H9 (cell line): ENCODE measurements at regions not wholly inside any gene's neighbourhood (a gene's known extent, or its start where the extent isn't known, plus 50 kb on each side); places are given as distances from the start of the nearest gene placed in this dataset.

Source experiments
- DNase-seq: peaks from one replicate; pipeline ENCODE4 v3.0.0-alpha.2; 2017
- H2AFZ ChIP-seq: one replicate; pipeline ENCODE4 v1.6.1; 2013; ENCODE audit warnings: mild to moderate bottlenecking, low read length, control low read depth, moderate library complexity
- H2AK5ac ChIP-seq: 2 replicates; pipeline ENCODE4 v1.6.1; 2013; ENCODE audit warnings: low read length, control low read depth, mixed read lengths; ENCODE audit not compliant: insufficient read length
- H2BK120ac ChIP-seq: one replicate; pipeline ENCODE4 v1.6.1; 2013; ENCODE audit warnings: low read depth, mild to moderate bottlenecking, low read length, control low read depth, inconsistent platforms; ENCODE audit not compliant: poor library complexity, severe bottlenecking
- H2BK12ac ChIP-seq: 2 replicates; pipeline ENCODE4 v1.6.1; 2013; ENCODE audit warnings: low read length, control low read depth, mixed read lengths, low read depth; ENCODE audit not compliant: insufficient read length
- H2BK15ac ChIP-seq: 2 replicates; pipeline ENCODE4 v1.6.1; 2013; ENCODE audit warnings: low read depth, low read length, control low read depth
- H2BK20ac ChIP-seq: one replicate; pipeline ENCODE4 v1.6.1; 2013; ENCODE audit warnings: low read depth, mild to moderate bottlenecking, low read length, control low read depth, inconsistent platforms; ENCODE audit not compliant: poor library complexity, severe bottlenecking
- H2BK5ac ChIP-seq: 2 replicates; pipeline ENCODE4 v1.6.1; 2013; ENCODE audit warnings: low read length, control low read depth, mixed read lengths; ENCODE audit not compliant: insufficient read length
- H3K14ac ChIP-seq: 2 replicates; pipeline ENCODE4 v1.6.1; 2013; ENCODE audit warnings: low read length, control low read depth; ENCODE audit not compliant: insufficient read depth
- H3K18ac ChIP-seq: 2 replicates; pipeline ENCODE4 v1.6.1; 2013; ENCODE audit warnings: low read depth, mild to moderate bottlenecking, mixed read lengths, low read length, control low read depth; ENCODE audit not compliant: insufficient read length
- H3K23ac ChIP-seq: 2 replicates; pipeline ENCODE4 v1.6.1; 2013; ENCODE audit warnings: low read length, control low read depth, mixed read lengths, low read depth; ENCODE audit not compliant: insufficient read length
- H3K23me2 ChIP-seq: 2 replicates; pipeline ENCODE4 v1.6.1; 2013; ENCODE audit warnings: low read depth, mild to moderate bottlenecking, mixed read lengths, low read length, control low read depth; ENCODE audit not compliant: insufficient read length, poor library complexity, severe bottlenecking
- H3K27ac ChIP-seq: 2 replicates; pipeline ENCODE4 v1.5.1; 2013; ENCODE audit warnings: low read length, control low read depth, mixed read lengths, low read depth; ENCODE audit not compliant: insufficient read length
- H3K27me3 ChIP-seq: 2 replicates; pipeline ENCODE4 v1.6.1; 2013; ENCODE audit warnings: low read length, control low read depth, inconsistent platforms; ENCODE audit not compliant: insufficient read depth
- H3K4ac ChIP-seq: 2 replicates; pipeline ENCODE4 v1.6.1; 2013; ENCODE audit warnings: low read depth, mild to moderate bottlenecking, control low read depth, inconsistent platforms, low read length, moderate library complexity
- H3K4me1 ChIP-seq: 2 replicates; pipeline ENCODE4 v1.6.1; 2013; ENCODE audit warnings: low read length, control low read depth, inconsistent platforms; ENCODE audit not compliant: insufficient read depth
- H3K4me2 ChIP-seq: 2 replicates; pipeline ENCODE4 v1.6.1; 2013; ENCODE audit warnings: low read length, control low read depth, mixed read lengths; ENCODE audit not compliant: insufficient read length, insufficient read depth
- H3K56ac ChIP-seq: 2 replicates; pipeline ENCODE4 v1.6.1; 2013; ENCODE audit warnings: low read depth, mild to moderate bottlenecking, mixed read lengths, low read length, control low read depth; ENCODE audit not compliant: insufficient read length
- H3K79me1 ChIP-seq: 2 replicates; pipeline ENCODE4 v1.6.1; 2013; ENCODE audit warnings: low read depth, mild to moderate bottlenecking, moderate library complexity, low read length, control low read depth, inconsistent platforms; ENCODE audit not compliant: insufficient read depth, poor library complexity, severe bottlenecking
- H3K79me2 ChIP-seq: 2 replicates; pipeline ENCODE4 v1.6.1; 2013; ENCODE audit warnings: low read length, control low read depth, inconsistent platforms; ENCODE audit not compliant: insufficient read depth
- H3K9ac ChIP-seq: 2 replicates; pipeline ENCODE4 v1.6.1; 2013; ENCODE audit warnings: low read length, control low read depth, mixed read lengths; ENCODE audit not compliant: insufficient read length; ENCODE audit errors: extremely low read depth
- H3K9me3 ChIP-seq: one replicate; pipeline ENCODE4 v1.6.1; 2013; ENCODE audit warnings: low read depth, low read length, inconsistent platforms; ENCODE audit not compliant: control insufficient read depth
- H3T11ph ChIP-seq: one replicate; pipeline ENCODE4 v1.6.1; 2013; ENCODE audit warnings: mild to moderate bottlenecking, low read length, control low read depth, inconsistent platforms
- H4K20me1 ChIP-seq: one replicate; pipeline ENCODE4 v1.6.1; 2013; ENCODE audit not compliant: control insufficient read depth, insufficient read length, insufficient read depth
- H4K5ac ChIP-seq: 2 replicates; pipeline ENCODE4 v1.6.1; 2013; ENCODE audit warnings: low read depth, mild to moderate bottlenecking, mixed read lengths, low read length, control low read depth; ENCODE audit not compliant: insufficient read length
- H4K8ac ChIP-seq: replicated peaks from 2 replicates; pipeline ENCODE4 v1.6.1; 2013; ENCODE audit warnings: low read length, control low read depth, mixed read lengths, low read depth; ENCODE audit not compliant: insufficient read length
- H4K91ac ChIP-seq: 2 replicates; pipeline ENCODE4 v1.6.1; 2013; ENCODE audit warnings: low read depth, mild to moderate bottlenecking, moderate library complexity, mixed read lengths, low read length, control low read depth; ENCODE audit not compliant: insufficient read length
- H3K27ac Mint-ChIP-seq, 3 experiments: 2 replicates in 2 of 3; 3 replicates in 1 of 3; pipeline ENCODE4 v1.8.0; 2020 to 2021; ENCODE audit warnings: mixed read lengths in 3 of 3, mild to moderate bottlenecking in 1 of 3, moderate library complexity in 1 of 3
- H3K27me3 Mint-ChIP-seq: 2 replicates; pipeline ENCODE4 v1.8.0; 2021; ENCODE audit warnings: low read depth, mild to moderate bottlenecking, moderate library complexity, mixed read lengths
- H3K36me3 Mint-ChIP-seq, 3 experiments: 2 replicates in 2 of 3; 3 replicates in 1 of 3; pipeline ENCODE4 v1.8.0; 2020 to 2021; ENCODE audit warnings: low read depth in 3 of 3, mixed read lengths in 3 of 3; ENCODE audit not compliant: insufficient read depth in 1 of 3
- H3K4me1 Mint-ChIP-seq, 2 experiments: 2 replicates each; pipeline ENCODE4 v1.8.0; 2020; ENCODE audit warnings: mixed read lengths in 2 of 2
- H3K4me3 Mint-ChIP-seq, 2 experiments: 2 replicates in 1 of 2; 3 replicates in 1 of 2; pipeline ENCODE4 v1.8.0; 2020 to 2021; ENCODE audit warnings: mild to moderate bottlenecking in 2 of 2, mixed read lengths in 2 of 2, moderate library complexity in 1 of 2
- H3K9me3 Mint-ChIP-seq, 2 experiments: 2 replicates in 1 of 2; 3 replicates in 1 of 2; pipeline ENCODE4 v1.8.0; 2020; ENCODE audit warnings: mild to moderate bottlenecking in 2 of 2, mixed read lengths in 2 of 2, moderate library complexity in 1 of 2
- WGBS: extraction: QIAGEN DNeasy Blood & Tissue Kit; methylation state at CpG from one replicate; pipeline ENCODE4 v1.1.7; 2013; ENCODE audit warnings: missing lambda C conversion rate, low lambda C conversion rate, mixed read lengths; ENCODE audit not compliant: insufficient read length; ENCODE audit errors: extremely low coverage; 5-methylcytosine and 5-hydroxymethylcytosine counted together
- TF ChIP-seq, protein P1 (sequence below): fragments of 200-600 bp; sonication (generic); conservative IDR thresholded peaks from 3 replicates; pipeline ENCODE4 v1.8.0; 2021; ENCODE audit warnings: antibody characterized with exemption, mild to moderate bottlenecking

DNA sequence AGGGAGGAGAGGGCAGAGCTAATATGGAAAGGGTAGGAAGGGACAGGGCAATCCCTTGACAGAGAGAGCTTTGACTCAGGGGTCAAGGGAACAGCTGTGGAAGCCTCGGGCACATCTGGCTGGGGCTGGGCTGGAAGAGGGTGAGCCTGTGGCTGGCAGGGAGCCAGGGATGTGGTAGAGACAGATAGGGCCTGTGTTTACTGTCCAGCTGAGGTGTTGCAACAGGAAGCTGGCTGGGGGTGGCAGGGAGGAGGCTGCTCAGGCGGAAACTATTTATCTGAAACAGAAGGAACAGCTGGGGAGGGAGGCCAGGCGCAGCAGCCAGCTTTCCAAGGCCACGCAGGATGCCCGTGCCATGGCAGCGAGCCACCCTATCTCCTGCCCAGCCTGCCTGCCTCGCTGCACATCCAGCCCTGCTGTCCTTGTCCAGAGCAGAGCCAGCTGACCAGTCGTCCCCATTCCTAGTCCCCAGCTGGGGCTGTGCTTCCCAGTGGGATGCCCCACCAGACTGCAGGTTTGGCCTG, 264.7 kb downstream of the CYP26B1 start:
- no CpG with 5 or more reads among the region's 8 CpGs for WGBS
- H2BK120ac ChIP-seq = no peak overlapping the region
- H4K91ac ChIP-seq = no peak overlapping the region
- H3K4me1 ChIP-seq = no peaks in the 10 kb centered on the region
- no peak overlapping the region for H2BK5ac ChIP-seq
- no peaks in the 10 kb centered on the region for H3K23me2 ChIP-seq
- H3K27ac ChIP-seq = no peak overlapping the region
- no peak overlapping the region for H2BK15ac ChIP-seq
- no peaks in the 10 kb centered on the region for H3K27me3 ChIP-seq
- H3K9ac ChIP-seq = no peak overlapping the region
- peaks cover 0 to 6% of the 10 kb centered on the region in 2 experiments; a peak in 2 of 4 replicates for H3K4me1 Mint-ChIP-seq
- no peaks in the 10 kb centered on the region for H3K79me2 ChIP-seq
- H3K36me3 Mint-ChIP-seq = no peaks in the 10 kb centered on the region
- H2BK12ac ChIP-seq = no peak overlapping the region
- no peak overlapping the region for H3K4me2 ChIP-seq
- no peak overlapping the region for H2AFZ ChIP-seq
- no peak overlapping the region for H3K23ac ChIP-seq
- H3K4ac ChIP-seq = no peak overlapping the region
- no peaks in the 10 kb centered on the region for H4K20me1 ChIP-seq
- H3T11ph ChIP-seq = no peak overlapping the region
- H3K14ac ChIP-seq = no peak overlapping the region; the same call in 1 of the 2 replicates
- no peak overlapping the region for H3K4me3 Mint-ChIP-seq
- H3K56ac ChIP-seq = no peak overlapping the region
- no peaks in the 10 kb centered on the region for H3K9me3 ChIP-seq
- no peak overlapping the region for H2AK5ac ChIP-seq
- no peaks in the 10 kb centered on the region; a peak in 1 of 5 replicates for H3K9me3 Mint-ChIP-seq
- peak overlapping the region in 1 of 3 experiments; percentile 70; a peak in 1 of 7 replicates for H3K27ac Mint-ChIP-seq
- H4K5ac ChIP-seq = no peak overlapping the region
- H3K18ac ChIP-seq = no peak overlapping the region
- TF ChIP-seq, protein P1, sequence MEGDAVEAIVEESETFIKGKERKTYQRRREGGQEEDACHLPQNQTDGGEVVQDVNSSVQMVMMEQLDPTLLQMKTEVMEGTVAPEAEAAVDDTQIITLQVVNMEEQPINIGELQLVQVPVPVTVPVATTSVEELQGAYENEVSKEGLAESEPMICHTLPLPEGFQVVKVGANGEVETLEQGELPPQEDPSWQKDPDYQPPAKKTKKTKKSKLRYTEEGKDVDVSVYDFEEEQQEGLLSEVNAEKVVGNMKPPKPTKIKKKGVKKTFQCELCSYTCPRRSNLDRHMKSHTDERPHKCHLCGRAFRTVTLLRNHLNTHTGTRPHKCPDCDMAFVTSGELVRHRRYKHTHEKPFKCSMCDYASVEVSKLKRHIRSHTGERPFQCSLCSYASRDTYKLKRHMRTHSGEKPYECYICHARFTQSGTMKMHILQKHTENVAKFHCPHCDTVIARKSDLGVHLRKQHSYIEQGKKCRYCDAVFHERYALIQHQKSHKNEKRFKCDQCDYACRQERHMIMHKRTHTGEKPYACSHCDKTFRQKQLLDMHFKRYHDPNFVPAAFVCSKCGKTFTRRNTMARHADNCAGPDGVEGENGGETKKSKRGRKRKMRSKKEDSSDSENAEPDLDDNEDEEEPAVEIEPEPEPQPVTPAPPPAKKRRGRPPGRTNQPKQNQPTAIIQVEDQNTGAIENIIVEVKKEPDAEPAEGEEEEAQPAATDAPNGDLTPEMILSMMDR = no peak
- no peak overlapping the region for H2BK20ac ChIP-seq
- no peak overlapping the region for H4K8ac ChIP-seq
- no peaks in the 10 kb centered on the region for H3K79me1 ChIP-seq
- DNase-seq = peak; percentile 22
- peaks cover 4% of the 10 kb centered on the region for H3K27me3 Mint-ChIP-seq
